ENCODE measurements at regions not wholly inside any gene's neighbourhood (a gene's known extent, or its start where the extent isn't known, plus 50 kb on each side); places are given as distances from the start of the nearest gene placed in this dataset.
"Not testable (repeated sequence)": the region's sequence is repeated elsewhere in the genome, so short reads cannot be mapped to it uniquely, and the experiment has no call there.

DNA sequence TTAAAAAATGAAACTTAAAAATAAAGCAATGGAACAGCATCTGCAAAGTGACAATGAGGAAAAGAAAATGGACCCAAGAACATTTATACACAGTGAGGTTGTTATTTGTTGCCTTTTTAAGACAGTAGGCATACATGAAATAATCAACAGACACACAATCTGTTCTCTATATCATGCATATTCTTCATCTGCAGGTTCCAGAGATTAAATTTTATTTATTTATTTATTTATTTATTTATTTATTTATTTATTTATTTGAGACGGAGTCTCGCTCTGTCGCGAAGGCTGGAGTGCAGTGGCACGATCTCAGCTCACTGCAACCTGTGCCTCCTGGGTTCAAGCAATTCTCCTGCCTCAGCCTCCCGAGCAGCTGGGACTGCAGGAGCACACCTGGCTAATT is 114.4 kb upstream of the ATP2B1 start:
- DNase-seq (ENCODE audit: low read depth in 3 of 3, low spot score in 2 of 3) = not testable (repeated sequence)

DNA sequence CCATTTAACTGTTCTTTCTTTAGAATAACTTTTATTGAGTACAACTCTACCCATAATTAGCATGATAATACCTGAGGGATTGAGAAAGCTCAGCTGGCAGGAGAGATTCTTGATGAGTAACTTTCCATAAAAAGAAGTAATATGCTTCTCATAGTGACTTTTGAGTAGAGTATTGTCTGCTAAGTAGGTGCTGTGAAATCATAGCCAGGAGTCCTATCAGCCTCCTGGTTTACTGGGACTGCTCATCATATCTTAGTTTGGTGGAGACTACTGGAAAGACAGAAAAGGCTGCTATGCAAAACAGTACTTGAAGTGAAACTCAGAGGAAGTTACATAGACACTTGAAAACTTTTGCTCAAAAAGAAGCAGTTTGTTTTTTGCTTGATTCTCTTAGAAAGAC is 113.3 kb upstream of the ATP2B1 start:
- DNase-seq (ENCODE audit: low read depth in 3 of 3, low spot score in 2 of 3) = no peak

DNA sequence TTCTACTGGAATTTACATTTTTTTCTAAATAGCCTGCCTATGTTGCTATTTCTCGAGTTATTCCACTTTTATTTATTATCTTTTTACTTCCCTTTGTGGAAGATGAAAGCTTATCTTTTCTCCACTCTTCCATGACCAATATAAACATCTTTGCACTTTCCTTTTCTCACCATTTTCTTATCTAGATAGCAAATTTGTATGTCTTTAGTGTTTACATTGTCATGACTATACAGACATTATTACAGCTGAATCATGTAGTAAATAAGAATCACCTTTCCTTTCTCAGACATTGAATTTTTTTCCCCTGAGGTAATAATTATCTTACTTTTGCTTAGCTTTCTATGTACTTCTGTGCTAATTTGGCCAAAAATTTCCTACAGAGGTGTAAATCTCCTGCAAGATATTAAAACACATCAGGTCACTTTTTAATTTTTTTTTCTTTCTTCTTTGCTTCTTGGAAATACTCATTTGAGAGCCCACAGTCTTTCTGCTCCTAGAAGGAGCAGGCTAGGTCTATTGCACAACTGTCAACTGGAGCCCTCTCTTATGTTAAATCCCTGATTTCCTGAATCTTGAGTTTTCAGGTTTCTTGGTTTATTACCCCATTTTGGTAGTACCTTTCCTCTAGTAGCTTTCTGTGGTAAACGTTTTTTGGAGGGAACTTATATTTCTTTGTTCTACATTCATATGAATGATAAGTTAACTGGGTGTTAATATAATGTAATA is 109.0 kb upstream of the ATP2B1 start:
- DNase-seq (ENCODE audit: low read depth in 3 of 3, low spot score in 2 of 3) = no peak

DNA sequence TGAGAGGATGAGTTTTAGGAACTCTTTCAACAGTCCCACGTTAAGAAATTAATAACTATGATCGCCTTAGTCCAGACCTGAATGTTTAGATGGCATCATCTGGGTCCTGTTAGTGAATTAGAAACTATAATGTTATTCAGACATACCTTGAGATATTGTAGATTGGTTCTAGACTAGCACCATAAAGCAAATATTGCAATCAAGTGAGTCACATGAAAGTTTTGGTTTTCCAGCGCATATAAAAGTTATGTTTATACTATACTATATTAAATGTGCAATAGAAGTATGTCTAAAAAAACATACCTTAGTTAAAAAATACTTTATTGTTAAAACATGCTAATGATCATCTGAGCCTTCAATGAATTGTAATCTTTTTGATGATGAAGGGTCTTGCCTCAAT is 106.6 kb upstream of the ATP2B1 start:
- DNase-seq (ENCODE audit: low read depth in 3 of 3, low spot score in 2 of 3) = no peak

DNA sequence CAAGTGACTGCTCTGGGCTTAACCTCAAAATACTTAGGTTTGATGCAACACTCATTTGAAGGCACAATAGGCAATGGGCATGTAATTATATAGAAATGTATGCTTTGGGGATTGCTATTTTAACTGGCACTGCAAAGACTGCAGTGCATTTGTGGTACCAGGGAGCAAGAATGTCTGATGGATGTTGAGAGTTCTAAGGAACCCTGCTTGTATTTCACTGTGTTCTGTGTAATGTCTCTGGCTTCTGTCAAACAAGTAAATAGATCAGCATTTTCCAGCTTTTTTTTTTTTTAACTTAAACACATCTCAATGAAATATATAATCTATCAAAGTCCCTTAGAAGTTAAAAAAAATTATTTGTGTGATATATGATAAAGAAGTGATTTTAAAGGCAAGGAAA is 94.8 kb upstream of the ATP2B1 start:
- no peak for DNase-seq (ENCODE audit: low read depth in 3 of 3, low spot score in 2 of 3)

DNA sequence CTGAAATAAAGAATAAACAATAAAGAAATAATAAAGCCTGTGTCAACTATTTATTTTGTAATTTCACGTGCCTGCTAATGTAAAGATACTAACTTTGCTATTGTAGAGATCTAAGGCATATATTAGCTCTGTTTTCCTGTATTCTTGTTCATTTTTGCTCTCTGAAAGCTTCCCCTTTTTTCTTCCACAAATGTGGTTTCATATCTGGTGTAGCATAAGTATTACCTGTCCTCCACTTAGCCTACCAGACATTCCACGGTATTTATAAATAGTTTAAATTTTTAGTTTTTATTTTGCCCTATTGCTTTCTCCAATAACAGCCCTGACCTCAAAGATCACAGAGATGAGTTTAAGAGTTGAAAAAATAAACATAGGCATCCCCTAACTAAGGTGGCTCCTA is 92.6 kb upstream of the ATP2B1 start:
- no peak for DNase-seq (ENCODE audit: low read depth in 3 of 3, low spot score in 2 of 3)

DNA sequence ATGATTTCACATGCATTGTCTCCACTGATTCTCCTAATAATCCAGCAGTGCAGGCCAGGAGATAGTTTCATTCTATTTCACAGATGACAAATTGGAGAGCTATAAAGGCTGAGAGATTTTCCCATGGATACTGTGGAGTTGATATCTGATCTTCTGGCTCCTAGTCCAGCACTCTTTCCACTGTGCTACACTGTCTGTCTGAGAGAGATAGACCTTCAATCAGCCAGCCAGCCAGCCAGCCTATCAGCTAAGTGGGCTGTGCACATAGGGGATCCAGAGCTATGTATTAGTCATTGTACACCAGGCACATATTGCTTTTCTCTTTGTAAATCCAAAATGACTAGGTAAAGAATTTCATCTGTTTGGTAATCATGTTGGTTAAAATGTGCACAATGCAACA is 91.8 kb upstream of the ATP2B1 start:
- DNase-seq (ENCODE audit: low read depth in 3 of 3, low spot score in 2 of 3) = no peak

DNA sequence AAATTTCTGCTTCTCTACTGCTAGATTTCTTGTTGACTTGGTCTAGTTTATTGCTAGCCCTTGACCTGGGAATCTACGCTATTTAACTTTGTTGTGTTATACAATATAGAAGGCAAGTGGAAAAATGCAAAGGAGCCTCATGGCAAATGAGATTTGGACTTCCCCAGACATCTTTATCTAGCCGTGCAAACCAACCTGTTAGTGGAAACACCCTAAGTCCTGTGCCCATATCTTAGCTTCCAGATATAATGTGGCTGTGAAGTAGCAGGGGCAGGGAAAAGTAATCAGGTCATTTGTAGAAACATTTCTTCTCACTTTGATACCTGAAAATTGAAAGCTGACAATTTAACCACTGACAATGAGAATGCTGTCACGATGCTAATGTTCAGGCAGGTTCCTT is 90.7 kb upstream of the ATP2B1 start:
- no peak for DNase-seq (ENCODE audit: low read depth in 3 of 3, low spot score in 2 of 3)

DNA sequence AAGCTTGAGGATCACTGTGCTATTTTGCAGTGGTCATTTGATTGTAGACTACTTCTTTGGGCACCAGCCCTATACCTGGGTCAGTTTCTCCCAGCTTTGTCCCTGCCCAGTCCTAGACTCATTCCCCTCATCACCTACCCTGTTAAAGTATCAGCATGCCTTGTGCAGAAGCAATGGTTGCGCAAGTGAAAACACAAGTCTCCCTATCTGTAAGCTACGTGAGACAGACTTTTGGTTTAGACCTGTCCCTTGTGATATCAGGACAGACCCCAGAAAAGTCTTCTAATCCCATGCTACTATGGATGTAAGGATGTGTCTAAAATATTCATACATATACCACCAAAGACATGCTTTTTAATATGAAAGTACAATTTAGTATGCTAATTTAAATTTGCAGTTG is 88.8 kb upstream of the ATP2B1 start:
- DNase-seq (ENCODE audit: low read depth in 3 of 3, low spot score in 2 of 3) = no peak

DNA sequence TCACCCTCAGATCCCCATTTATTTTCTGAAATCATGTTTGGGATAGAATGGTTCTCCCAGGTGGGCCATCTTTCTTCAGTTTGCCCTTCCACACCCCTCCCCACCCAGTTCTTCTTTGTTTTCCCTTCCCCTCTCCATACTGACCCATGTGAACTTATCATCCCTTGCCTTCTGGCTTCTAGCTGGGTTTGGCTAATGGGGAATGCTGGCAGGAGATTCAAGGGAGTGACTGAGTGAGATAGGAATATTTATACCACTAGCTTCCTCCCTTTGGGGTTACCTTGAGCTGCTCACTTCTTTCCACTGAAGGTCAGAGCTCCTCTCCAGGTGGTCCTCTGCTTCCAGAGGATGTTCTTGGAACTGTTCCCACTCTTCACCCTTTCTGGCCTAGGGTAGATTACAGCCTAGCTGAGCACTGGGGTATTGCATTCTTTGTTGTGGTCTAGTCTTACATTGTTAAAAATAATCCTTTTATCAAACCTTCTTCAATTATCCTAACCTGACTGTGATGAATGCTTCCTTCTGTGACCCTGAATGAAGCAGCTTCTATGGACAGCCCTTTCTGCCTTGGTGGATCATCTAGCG is 88.3 kb upstream of the ATP2B1 start:
- DNase-seq (ENCODE audit: low read depth in 3 of 3, low spot score in 2 of 3) = no peak

DNA sequence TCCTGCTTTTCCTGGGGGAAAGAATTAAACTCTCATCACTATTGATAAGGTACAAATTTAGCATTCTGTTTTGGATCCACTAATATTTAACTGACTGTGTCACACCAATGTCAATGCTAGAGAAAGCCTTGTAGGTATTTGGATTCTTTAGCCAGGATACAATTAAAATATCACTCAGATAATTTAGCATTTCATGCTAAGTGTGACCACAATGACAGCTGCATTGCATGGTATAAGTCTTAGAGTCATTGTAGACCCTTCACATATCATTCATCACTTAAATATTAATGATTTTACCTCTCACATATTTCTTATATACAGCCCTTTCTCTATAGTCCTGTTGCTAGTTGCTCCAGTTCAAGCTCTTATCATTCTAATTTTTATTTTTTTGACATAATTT is 85.3 kb upstream of the ATP2B1 start:
- DNase-seq (ENCODE audit: low read depth in 3 of 3, low spot score in 2 of 3) = no peak

DNA sequence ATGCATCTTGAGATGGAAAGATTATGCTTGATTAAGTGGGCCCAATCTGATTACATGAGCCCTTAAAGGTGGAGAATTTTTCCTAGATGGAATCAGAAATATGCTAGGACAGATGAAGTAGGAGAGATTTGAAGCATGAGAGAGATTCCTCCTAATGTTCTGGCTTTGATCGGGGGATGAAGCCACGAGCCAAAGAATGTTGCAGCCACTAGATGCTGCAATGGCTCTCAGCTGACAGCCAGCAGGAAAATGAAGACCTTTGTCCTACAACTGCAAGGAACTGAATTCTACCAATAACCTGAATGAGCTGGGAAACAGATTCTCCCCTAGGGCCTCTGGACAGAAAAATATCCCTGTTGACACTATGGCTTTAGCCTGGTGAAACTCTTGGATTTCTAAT is 82.6 kb upstream of the ATP2B1 start:
- DNase-seq (ENCODE audit: low read depth in 3 of 3, low spot score in 2 of 3) = no peak

DNA sequence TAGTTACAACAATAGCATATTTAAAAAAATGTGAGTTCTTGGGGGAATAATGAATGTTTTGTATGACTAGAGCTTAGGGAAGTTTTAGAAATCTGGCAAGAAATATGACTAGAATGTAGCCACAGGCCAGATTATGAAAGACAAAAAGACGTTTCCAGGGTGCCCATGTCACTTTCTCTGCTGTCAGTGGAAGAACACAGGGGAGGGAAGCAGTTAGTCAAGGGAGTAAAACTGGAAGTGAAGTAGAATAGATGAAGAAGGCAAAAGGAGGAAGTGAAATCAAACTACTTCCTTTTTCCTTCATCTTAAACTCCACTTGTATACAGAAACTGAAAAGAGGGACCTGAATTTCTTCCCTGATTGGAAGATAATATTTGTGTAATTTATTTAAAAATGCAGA is 81.2 kb upstream of the ATP2B1 start:
- no peak for DNase-seq (ENCODE audit: low read depth in 3 of 3, low spot score in 2 of 3)

DNA sequence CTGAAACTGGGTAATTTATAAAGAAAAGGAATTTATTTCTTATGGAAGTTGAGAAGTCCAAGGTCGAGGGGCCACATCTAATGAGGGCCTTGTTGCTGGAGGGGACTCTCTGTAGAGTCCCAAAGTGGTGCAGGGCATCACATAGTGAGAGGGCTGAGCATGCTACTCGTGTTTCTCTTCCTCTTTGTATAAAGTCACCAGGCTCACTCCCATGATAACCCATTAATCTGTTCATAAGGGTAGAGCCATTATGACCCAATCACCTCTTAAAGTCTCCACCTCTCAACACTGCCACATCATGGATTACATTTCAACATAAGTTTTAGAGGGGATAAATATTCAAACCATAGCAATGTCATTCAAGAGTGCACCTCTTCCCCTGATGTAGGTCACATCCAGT is 79.1 kb upstream of the ATP2B1 start:
- no peak for DNase-seq (ENCODE audit: low read depth in 3 of 3, low spot score in 2 of 3)

DNA sequence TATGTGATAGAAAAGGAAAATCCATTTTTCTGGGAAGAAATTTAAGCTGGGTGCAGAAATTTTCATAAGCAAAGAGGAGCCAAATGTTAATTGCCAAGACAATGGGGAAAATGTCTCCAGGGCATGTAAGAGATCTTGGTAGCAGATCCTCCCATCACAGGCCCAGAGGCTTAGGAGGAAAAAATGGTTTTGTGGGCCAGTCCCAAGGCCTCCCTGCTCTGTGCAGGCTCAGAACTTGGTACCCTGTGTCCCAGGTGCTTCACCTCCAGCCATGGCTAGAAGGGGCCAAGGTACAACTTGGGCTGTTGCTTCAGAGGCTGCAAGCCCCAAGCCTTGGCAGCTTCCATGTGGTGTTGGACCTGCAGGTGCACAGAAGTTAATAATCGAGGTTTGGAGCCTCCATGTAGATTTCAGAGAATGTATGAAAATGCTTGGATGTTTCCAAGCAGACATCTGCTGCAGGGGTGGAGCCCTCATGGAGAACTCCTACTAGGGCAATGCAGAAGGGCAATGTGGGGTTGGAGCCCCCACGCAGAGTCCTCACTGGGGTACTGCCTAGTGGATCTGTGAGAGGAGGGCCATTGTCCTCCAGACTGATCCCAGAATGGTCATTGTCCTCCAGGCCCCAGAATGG is 77.7 kb upstream of the ATP2B1 start:
- no peak for DNase-seq (ENCODE audit: low read depth in 3 of 3, low spot score in 2 of 3)

DNA sequence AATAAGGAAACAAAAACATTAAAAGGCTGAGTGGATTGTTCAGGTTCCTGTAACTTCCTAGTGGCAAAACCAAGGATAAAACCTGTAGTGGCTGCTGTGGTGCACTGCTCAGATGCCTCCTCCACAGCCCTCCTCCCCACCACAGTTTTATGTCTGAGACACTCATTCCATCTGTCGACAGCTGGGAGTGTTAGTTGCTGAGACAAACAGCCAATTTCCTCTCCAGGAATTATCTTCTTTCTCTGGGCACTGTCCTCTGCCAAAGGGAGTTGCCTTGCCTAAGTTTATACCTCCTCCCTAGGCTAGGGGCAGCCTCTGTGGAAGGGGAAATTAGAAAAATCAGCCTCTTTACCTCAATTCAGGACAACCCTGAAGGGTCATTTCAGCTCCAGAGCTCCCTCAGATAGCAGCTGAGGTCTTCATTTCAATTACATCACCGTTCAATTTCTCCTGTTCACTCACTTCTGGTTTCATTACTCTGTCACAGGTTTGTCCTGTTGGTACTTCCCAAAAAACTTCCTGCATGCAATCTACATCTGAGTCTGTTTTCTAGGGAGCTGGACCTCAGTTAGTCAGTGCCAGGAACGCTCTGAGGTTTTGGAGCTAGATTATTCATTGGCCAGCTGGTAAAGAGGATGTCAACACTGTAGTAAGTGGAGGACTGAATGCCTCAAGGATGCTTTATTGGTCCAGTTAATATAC is 74.9 kb upstream of the ATP2B1 start:
- peak in 1 of 3 donors; percentile 15 for DNase-seq (ENCODE audit: low read depth in 3 of 3, low spot score in 2 of 3)

DNA sequence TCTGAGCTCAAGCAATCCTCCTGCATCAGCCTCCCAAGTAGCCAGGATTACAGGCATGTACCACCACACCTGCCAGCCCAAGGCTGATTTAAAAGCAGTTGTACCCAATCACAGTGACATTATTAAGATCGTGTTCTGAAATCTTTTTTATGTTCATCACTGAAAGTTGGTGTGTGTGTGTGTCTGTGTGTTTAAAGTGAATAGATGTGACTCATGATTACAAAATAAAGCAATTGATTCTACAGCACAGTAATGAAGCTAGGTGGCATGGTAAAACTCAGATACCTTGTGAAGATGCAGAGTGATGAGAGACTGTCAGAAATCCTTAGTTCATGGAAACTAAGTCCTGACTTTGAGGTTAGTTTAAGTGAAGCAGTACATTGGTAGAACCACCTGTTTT is 74.2 kb upstream of the ATP2B1 start:
- DNase-seq (ENCODE audit: low read depth in 3 of 3, low spot score in 2 of 3) = no peak

DNA sequence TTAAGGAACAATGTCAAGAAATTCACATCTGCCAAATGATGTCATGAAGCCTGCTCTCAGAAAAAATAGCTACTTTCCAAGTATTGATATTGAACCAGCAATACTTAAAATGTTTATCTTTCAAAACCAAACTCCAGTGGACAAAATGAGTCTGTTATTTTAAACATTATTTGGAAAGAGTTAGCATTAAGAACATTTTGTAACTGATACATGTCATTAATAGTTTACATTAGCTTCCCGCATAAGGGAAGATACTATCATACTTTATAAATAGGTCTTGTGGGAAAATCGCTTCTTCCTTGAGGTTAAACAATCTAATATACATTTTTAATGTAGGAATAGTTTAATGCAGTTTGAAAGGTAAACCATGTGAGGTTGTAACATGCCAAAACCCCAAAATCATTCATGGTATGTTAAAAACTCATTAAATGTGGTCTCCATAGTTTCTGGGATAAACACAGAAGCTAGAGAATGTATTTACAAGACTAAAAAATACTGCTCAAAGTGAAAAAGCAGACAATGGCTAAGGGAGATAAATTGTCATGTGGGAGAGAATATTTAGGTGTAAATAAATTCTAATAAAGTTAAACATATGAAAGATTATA is 73.4 kb upstream of the ATP2B1 start:
- no peak for DNase-seq (ENCODE audit: low read depth in 3 of 3, low spot score in 2 of 3)

DNA sequence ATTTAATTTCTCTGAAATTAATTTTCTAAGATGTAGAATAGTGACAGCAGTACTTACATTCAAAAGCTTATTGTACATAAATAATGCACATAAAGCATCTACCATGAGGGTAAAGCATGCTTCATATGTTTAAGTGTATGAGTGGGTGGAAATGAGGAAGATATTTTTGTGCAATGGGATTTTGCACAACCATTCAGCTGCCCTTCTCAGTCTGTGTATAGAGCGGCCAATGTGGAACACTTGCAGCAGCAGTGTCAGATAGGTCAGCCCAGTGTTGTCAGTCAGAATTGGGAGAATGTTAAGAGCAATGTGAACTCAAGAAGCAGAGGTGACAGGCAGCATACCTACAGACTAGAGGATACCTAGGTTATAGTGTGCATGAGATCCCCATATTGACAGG is 72.5 kb upstream of the ATP2B1 start:
- DNase-seq (ENCODE audit: low read depth in 3 of 3, low spot score in 2 of 3) = no peak

DNA sequence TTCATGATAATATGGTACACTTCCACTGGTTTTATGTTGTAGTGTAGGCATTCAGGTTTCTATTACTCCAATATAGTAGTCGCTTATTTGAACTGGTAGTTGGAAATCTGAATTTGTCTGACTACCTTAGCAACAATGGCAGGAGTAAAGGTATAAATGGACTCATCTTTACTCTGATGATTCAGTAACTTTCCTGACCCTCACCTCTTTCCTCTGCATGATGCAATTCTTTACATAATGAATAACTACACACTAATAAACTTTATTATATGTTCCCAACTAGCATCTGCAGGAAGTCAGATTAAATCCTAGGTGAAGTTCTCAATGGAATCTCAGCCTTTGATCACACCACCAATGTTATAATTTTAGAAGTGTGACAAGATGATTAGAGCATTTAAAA is 70.5 kb upstream of the ATP2B1 start:
- no peak for DNase-seq (ENCODE audit: low read depth in 3 of 3, low spot score in 2 of 3)

DNA sequence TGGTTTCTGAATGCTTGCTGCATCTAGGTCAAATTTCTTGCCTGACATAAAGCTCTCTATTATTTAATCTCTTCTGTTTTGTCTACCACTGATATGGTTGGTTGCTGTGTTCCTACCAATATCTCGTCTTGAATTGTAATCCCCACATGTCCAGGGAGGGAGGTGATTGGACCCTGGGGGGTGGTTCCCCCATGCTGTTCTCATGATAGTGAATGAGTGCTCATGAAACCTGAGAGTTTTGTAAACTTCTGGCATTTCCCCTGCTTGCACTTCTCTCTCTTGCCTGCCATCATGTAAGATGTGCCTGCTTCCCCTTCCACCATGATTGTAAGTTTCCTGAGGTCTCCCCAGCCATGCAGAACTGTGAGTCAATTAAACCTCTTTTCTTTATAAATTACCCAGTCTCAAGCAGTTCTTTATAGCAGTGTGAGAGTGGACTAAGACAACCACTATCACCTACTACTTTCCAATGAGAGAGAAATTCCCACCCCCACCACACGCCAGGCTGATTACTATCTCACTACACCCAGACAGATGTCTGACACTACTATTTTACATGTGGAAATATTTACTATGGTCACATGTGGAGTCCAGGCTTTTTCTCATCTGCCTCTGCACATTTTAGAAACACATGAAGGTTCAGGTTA is 69.2 kb upstream of the ATP2B1 start:
- DNase-seq (ENCODE audit: low read depth in 3 of 3, low spot score in 2 of 3) = no peak

Data from right renal cortex interstitium (tissue), 3 donors.